GM21447 (cell line): ENCODE measurements at regions not wholly inside any gene's neighbourhood (a gene's known extent, or its start where the extent isn't known, plus 50 kb on each side); places are given as distances from the start of the nearest gene placed in this dataset.

ENCODE experiments used
- ATAC-seq: cut with Tn5 transposase; IDR thresholded peaks from one replicate; pipeline ENCODE4 v1.9.1; 2021; ENCODE audit not compliant: unreplicated experiment

DNA sequence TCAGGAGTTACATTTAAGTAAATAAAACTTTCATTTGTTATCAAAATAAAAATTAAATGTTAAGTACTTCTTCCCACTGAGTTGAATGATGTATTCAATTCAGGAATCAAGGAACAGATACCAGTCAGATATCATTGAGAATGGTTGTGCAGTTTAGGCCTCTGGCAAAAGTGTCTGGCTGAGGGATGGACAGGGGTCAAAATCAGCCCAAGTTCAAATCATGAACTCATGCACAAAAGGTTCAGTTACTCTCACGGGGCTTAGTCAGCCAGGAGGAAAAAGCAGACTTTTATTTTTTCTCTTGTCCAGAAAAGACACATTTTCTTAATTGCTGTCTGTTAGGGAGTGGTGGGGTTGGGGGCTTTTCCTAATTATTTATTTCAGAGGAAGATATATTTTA is 166.3 kb downstream of the RASSF9 start:
- ATAC-seq: no peak

DNA sequence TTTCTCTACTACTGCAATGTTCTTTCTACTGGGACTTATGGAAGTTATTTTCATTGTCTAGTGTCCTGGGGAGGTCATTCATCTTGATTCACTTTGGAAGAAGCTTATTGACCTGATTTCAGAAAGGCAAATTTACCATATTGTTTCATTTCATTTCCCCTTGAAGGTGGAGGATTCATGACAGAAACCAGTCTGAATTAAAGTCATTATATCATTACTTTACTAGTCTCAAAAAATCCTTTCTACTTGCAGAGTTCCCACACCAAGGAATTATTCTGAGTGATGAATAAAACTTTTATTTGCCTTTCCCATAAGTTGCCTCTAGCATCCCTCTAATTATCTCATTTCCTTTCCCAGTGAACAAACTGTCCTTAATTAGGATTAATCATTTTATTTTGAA is 163.8 kb downstream of the RASSF9 start:
- no peak for ATAC-seq

DNA sequence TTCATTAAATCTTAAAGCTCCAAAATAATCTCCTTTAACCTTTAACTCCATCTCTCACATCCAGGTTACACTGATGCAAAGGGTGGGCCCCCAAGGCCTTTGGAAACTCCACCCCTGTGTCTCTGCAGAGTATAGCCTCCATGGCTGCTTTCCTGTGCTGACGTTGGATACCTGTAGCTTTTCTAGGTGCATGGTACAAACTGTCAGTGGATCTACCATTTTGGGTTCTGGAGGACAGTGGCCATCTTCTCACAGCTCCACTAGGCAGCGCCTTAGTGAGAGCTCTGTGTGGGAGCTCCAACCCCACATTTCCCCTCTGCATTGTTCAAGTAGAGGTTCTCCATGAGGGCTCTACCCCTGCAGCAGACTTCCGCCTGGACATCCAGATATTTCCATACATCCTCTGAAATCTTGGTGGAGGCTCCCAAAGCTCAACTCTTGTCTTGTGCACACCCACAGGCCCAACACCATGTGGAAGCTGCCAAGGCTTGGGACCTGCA is 162.2 kb downstream of the RASSF9 start:
- no peak for ATAC-seq

DNA sequence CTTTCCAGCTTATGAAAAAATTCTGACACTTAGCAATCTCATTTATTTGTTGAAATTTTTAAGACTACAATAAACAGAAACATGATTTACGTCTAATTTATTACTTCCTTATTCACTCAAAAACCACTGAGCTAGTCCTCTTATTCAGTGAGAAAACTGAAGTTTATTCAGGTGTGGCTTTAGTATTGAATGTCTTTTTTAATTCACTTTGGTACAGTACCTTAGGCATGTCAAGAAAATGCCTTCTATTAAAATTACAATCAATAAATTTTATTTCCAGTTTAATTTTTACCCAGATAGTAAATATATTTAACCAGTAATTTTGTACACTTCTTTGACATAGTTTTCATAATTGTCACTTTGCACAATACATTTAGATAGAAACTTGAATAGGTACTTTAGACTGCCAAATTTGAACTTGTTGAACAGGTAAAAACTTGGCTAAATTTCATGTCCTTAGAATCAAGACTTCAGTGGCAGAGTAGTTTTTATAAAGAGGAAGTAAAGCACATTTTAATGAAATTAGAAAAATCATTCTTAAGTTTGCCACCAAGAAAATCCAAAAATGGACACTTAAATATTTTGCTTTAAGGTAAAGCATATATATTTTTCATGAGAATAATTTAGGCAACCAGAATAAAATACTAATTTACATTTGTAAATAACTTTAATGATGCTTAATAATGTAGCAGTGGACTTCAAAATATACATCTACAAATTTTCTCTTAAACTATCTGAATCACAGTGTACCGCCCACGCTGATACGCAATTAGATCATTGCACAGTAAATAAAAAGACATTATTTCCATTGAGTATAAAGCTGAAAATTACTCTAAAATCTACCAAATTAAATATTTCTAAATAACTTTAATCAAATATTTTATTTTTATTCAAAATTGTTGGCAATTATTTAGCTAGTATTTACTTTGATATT is 159.1 kb downstream of the RASSF9 start:
- no peak for ATAC-seq

DNA sequence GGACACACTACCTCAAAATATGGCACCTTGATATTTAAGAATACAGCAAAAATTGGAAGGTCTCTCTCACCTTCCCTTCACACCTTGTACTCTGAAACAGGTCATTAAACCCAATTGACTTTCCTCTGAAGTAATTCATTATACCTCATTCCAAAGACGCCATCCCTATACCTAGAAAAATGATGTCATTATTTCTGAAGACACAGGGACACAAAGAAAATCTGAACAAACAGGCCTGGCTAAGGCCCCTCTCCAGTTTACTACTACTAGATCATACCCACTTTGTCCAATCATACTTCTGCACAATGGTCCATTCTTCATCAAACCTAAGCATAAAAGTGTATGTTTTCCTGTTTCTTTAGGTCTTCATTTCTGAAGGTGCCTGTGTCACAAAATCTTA is 156.9 kb downstream of the RASSF9 start:
- no peak for ATAC-seq

DNA sequence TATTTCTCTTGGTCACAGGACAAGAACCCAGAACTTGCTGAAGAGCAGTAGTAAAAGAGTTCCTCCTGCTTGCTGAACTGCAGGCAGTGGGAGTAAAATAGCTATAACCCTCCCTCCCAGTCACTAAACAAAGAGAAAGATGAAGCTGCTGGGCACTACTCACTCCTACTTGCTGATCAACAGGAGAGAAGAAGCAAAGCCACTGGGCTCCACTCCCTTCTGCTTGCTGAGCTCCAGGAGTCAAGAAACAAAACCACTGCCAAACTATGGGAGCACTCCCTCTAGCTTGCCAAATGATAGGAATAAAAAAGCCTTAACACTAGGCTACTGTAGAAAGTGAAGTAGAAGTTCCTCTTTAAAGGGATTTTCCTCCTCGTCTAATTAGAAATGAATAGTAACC is 155.3 kb downstream of the RASSF9 start:
- ATAC-seq: no peak

DNA sequence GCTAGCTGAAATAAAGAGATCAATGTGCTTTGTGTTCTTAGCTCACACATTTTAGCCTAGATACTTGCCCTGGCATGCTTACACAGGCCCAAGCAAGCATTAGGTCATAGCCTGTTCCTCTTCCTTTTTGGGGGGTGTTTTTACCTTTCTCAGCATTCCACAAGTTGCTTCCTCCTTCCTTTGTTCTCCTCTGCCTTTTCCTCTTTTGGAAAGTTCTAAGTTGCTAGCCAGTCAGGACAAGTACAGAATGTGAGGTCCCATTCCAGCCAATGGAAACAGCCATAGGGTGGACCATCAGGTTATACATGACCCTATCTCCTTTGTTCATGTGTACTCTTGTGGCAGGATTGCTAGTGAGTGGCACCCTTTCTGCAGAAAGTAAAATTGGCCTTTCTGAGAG is 154.9 kb downstream of the RASSF9 start:
- no peak for ATAC-seq

DNA sequence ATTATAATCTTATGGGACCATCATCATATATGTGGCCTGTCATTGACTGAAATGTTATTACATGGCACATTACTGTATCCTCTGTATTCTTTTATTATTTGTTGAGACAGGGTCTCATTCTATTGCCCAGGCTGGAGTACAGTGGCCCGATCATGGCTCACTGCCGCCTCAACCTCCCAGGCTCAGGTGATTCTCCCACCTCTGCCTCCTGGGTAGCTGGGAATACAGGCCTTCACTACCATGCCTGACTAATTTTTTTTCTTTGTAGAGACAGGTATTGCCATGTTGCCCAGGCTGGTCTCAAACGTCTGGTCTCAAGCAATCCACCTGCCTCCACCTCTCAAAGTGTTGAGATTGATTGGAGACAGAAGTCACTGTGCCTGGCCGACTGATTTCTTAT is 153.2 kb downstream of the RASSF9 start:
- ATAC-seq: no peak

DNA sequence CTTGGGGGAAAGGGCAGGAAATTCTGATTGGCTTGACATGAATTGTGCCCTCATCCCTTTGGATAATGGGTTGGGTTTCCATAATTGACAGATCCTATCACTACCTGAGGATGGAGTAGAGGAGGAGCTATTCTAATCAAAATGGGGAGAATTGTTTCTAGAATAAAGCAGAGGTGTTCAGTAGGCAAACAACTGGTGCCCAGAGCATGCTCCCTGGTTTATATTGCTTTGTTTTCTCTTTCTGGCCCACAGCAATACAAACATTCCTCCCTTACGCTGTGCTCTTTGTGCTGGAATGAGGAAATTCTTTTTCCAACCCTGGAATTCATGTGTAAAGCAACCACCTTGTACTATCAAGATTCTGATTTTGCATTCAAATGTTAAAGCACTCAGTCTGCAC is 147.4 kb downstream of the RASSF9 start:
- no peak for ATAC-seq

DNA sequence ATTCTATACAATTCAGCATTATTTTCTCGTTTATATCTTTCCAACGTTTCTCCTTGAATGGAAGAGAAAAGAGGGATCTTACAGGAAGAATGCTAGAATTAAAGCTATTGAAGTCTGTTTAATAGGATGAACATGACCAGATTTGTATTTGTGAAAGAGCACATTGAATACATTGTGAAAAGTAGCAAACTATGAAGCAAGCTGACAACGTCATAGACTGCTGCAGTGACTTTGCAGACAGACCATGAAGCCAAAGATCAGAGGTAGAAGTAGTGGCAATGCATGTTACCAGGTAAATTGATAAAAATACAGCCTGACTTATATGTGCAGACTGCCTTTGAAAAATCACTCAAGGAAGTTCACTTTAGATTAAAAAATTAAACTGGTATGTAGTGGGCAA is 146.1 kb downstream of the RASSF9 start:
- no peak for ATAC-seq

DNA sequence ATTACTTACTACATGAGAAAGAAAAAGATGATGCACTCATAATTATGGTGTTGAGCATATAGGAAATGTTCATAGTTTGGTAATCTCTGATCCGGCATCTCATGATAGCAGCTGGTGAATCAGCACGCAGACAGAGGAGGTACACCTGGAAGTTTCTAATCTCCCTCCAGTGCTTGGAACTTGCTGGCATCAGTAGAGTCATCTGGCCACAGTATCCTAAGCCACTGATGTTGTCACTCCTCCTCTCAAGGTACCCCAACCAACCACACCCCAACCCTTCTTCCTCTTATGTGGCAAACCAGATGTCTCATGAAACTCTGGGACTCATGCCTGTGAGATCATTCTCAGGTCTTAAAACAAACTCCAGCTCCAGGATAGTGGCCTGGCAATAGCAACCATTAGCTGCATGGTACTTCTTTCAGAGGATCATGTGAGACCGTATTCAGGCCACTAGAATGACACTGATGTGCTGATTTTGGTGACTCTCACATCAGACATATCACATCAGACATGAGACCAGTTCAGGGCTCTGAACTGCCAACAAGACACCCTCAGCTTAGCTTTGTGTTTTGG is 143.0 kb downstream of the RASSF9 start:
- no peak for ATAC-seq

DNA sequence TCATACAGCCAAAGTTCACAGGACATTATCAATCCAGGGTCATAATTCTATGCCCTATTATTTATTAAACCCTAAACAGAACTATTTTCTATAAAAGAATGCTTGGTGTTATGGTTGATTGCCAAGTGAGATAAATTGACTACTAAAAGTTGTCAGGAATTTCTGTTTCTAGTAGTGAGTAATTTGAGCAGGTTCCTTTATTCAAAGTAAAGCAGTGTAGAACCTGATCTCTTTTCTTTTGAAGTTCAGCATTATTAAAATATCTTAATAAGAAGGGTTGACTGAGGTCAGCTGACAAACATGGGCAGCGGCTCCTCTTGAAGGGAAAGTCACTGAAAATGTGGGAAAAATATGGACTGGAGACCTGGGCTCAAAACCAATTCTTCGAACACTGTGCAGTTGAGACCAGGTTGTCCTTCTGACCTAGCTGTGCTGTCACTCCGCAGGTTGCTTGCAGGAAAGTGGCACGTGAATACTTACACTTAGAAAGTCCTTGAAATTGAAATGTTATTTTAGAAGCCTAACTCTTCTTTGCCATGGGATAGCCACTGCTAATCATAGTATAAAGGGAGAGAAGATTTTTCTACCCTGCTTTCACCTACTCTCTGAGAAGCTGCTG is 141.0 kb downstream of the RASSF9 start:
- no peak for ATAC-seq

DNA sequence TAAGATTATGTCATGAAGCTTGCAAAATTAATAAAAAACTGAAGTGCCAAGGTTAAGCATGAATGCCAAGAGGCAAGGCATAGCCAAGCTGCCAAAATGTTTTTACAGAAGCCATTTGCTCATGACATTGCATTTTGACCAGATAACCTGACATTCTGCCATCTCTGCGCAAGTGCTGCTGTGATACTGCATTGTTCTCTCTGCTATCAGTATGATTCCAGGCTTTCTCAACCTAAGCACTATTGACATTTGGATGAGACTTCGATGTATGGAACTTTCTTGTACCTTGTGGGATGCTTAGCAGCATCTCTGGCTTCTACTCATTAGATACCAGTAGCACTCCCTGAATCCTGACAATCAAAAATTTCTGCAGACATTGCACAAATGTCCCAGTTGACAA is 139.2 kb downstream of the RASSF9 start:
- ATAC-seq: no peak

DNA sequence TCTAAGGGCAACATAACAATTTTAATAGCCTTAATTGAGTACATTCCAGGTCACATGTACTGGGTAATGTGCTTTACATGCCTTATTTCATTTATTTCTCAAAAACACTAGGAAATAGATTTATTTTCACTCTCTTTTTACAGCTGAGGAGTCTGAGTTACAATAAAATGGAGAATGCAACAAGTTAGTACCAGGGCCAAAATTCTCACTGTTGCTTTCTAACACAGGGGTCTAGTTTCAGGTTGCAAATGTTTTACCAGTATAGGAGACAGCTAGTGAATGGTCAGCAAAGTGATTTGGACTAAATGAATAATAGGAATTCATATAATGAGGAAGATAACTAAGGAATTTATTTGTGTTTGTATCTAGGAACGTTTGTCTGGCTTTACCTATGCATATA is 137.3 kb downstream of the RASSF9 start:
- ATAC-seq: no peak

DNA sequence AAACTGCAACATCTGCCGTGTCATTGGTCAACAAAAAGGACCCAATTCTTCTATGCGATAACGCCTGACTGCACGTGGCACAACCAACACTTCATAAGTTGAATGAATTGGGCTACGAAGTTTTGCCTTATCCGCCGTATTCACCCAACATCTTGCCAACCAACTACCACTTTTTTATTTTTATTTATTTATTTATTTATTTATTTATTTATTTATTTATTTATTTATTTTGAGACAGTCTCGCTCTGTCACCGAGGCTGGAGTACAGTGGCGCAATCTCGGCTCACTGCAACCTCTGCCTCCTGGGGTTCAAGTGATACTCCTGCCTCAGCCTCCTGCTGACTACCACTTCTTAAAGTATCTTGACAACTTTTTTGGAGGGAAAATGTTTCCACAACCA is 127.4 kb downstream of the RASSF9 start:
- ATAC-seq: no peak

DNA sequence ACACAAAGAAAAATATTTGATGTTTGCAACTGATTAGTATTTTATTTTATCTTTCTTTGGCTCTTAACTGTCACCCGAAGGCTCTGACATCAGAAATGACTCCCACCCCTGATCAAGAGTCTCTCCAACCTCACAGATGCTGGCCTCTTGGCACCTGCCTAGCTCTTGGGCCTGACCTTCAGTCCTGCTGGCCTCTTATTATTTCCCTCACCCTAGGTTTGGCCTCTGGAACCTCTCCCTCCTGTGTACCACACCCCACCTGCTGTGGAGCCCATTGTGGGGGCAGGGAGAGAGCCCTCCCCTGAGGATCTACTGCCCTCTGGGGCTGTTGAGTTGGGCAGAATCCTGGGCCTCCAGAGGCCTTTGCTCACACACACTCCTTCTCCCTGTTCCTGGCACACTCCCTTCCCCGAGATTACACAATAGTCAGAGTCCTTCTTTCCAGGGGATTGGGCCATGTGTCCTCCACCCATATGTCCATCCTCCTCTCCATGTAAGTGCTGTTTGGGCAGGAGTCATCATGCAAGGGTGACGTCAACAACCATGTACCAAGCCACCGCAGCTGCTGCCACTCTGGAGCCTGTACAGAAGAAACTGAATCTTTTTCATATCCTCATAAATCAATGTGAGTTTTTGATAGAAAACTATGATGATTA is 124.3 kb downstream of the RASSF9 start:
- ATAC-seq: no peak

DNA sequence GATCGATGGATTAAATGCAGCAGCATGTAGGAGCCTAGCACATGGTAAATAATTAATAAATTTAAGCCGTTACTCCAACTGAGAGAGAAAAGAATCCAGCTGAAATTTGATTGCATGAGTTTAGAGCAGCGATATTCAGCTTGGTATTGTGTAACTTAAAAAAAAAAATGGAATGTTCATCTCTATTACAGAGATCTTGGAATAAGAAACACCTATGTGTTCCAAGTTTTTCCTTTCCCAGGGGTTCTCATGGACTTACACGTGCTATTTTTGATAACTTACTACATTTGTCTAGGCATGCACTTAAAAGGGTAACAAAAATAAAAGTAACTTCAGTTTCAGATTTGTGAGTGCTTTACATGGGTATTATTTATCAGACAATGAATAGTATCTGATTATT is 122.8 kb downstream of the RASSF9 start:
- ATAC-seq: no peak

DNA sequence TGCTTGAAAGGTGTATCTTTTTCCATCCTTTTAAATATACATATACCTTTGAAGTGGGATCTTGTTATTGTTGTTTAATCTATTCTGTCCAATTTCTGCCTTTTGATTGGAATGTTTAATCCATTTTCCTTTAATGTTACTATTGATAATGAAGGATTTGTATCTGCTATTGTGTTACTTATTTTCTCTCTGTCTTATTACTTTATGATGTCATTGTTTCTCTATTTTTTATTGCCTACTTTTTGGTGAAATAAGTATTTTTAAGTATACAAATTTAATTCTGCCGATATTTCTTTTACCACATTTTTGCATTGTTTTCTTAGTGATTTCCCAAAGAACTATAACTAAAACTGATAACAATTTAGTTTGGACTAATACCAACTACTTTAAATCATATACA is 121.8 kb downstream of the RASSF9 start:
- no peak for ATAC-seq

DNA sequence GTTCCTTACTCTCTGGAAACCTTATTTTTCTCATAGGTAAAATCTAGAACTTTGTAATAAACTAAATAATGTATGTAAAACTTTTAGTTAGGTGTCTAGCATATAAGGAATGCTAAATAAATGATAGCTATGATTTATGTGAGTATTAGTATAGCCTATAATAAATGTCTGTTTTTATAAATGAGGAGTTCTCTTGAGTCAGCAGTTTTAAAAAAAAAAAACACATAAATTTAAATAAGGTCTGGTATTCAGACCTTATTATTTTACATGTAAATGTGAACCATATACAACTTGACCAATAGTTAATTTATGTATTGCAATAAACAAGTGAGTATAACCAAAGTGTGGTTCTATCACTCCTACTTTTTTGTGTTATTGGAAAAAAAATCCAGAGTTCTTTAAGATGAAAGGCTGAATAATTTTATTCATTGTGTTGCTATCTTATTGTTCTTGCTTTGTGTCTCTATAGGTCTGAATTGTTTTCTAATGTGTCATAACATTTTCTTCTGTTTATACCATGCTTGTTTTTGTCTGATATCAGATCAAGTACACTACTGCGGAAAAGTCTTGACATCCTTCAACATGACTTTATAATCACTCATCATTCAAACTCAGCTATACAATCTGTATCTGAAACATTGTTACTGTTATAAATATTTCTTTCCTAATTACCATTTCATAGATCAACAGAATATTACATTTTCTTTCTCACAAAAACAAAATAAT is 115.7 kb downstream of the RASSF9 start:
- no peak for ATAC-seq

DNA sequence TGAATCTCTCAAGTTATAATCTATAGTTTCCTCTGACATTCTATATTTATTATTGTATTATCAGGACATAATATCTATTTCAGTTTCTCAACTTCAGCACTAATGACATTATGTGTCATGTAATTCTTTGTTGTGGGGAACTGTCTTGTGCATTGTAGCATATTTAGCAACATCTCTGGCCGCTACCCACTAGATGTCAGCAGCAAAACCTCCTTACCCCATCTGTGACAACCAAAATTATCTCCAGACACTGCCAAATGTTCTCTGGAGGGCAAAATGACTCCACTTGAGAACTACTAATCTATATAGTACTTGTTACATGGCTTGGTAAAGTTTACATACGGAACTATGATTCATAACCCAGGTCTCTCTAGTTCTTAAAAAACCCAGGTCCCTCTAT is 110.2 kb downstream of the RASSF9 start:
- no peak for ATAC-seq
